Fibroblast of pulmonary artery (primary cell): ENCODE measurements at regions not wholly inside any gene's neighbourhood (a gene's known extent, or its start where the extent isn't known, plus 50 kb on each side); places are given as distances from the start of the nearest gene placed in this dataset.

Experiments used
- DNase-seq: peaks from one replicate; pipeline ENCODE4 v3.0.0-alpha.2; 2010; ENCODE audit warnings: low read depth
- H3K4me3 ChIP-seq: replicated peaks from 2 replicates; pipeline ENCODE4 v1.5.1; 2011; ENCODE audit warnings: low read depth, mild to moderate bottlenecking, control low read depth, low read length, moderate library complexity
- CTCF ChIP-seq: IDR thresholded peaks from 2 replicates; pipeline ENCODE4 v1.5.1; 2011; ENCODE audit warnings: mild to moderate bottlenecking, control low read depth, low read length, inconsistent platforms; ENCODE audit errors: missing control alignments

- no peak for TF ChIP-seq CTCF
- no peak overlapping the region for H3K4me3 ChIP-seq
- DNase-seq, result no peak
These were observed 867.3 kb upstream of the NUDT12 start for GRCh38 chr5:104429911-104430310.

- no peak for TF ChIP-seq CTCF
- no peak overlapping the region for H3K4me3 ChIP-seq
- peak; percentile 0 for DNase-seq
These were observed 858.8 kb upstream of the NUDT12 start for GRCh38 chr5:104421431-104421830.

DNA sequence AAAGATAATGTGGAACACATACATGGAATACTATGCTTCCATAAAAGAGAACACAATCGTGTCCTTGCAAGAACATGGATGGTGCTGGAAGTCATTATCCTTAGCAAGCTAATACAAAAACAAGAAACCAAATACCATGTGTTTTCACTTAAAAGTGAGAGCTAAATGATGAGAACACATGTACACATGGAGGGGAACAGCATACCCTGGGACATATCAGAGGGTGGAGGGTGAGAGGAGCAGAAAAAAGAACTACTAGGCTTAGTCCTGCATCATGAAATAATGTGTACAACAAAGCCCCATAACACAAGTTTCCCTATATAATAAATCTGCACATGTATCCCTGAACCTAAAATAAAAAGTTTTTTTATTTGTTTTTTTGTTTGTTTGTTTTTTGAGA, 855.5 kb upstream of the NUDT12 start:
- no peak overlapping the region for H3K4me3 ChIP-seq
- no peak for DNase-seq
- no peak for TF ChIP-seq CTCF

GRCh38 chr5:104412649-104413240, 850.2 kb upstream of the NUDT12 start:
- TF ChIP-seq CTCF, result peak; percentile 51
- DNase-seq, result peak; percentile 27
- no peak overlapping the region for H3K4me3 ChIP-seq

GRCh38 chr5:104400941-104401340, 838.4 kb upstream of the NUDT12 start:
- no peak for TF ChIP-seq CTCF
- no peak for DNase-seq
- no peak overlapping the region for H3K4me3 ChIP-seq

DNA sequence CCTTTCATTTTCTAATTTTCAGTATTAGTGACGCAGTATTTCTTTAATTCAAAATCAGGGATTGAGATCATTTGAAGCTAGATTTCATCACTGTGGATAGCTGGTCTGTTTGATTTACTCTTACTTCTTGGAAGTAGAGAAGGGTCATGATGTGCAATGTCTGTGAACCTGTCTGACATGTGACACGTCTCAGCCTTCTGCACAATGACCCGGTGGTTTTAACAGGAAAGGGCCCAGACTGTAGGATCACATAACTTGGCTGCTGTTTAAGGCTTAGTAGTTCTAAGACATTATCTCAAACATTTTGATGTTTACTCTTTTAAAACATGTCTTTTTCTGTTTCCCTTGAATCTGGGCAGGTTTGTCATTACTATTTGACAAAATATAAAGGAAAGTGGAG, 823.3 kb upstream of the NUDT12 start:
- DNase-seq, result no peak
- no peak for TF ChIP-seq CTCF
- H3K4me3 ChIP-seq, result no peak overlapping the region

DNA sequence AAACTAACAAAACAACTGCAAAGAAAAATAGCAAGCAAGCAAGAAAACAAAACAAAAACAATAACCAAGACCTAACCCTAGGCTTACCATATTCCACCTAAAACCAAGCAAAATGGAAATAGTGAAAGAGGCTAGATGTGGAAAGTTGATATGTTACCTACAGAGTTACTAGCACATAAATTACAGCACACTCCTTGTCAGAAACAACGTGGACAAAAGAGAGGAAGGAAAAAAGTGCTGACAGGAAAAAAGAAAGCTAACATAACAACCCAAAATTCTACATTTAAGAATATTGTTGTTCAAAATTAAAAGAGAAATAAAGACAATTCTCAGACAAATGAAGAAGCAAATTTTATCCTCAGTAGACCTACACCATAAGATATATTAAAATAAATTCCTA, 812.8 kb upstream of the NUDT12 start:
- no peak overlapping the region for H3K4me3 ChIP-seq
- no peak for DNase-seq
- no peak for TF ChIP-seq CTCF
